Vagina (tissue), 2 donors: ENCODE measurements at regions not wholly inside any gene's neighbourhood (a gene's known extent, or its start where the extent isn't known, plus 50 kb on each side); places are given as distances from the start of the nearest gene placed in this dataset.

Experiments used
- DNase-seq, 2 donors: peaks; one replicate each; pipeline ENCODE4 v3.0.0-alpha.2; 2017; ENCODE audit errors: extremely low spot score in 2 of 2
- H3K27ac ChIP-seq: fragments of 200-600 bp; sonication (generic); one replicate; pipeline ENCODE4 v1.5.1; 2019
- H3K27me3 ChIP-seq: fragments of 200-600 bp; sonication (generic); one replicate; pipeline ENCODE4 v1.5.1; 2019
- H3K36me3 ChIP-seq, 2 donors: fragments of 200-600 bp; sonication (generic); one replicate each; pipeline ENCODE4 v1.5.1; 2017 to 2019
- H3K4me1 ChIP-seq: fragments of 200-600 bp; sonication (generic); one replicate; pipeline ENCODE4 v1.5.1; 2019
- H3K4me3 ChIP-seq, 2 donors: fragments of 200-600 bp; sonication (generic); 1 replicate in 1 of 2; 2 replicates in 1 of 2; pipeline ENCODE4 v1.5.1; 2016 to 2019
- H3K9me3 ChIP-seq: fragments of 200-600 bp; sonication (generic); one replicate; pipeline ENCODE4 v1.5.1; 2019
- CTCF ChIP-seq, 3 experiments: fragments of 450-650 bp in 2 of 3; fragments of 200-600 bp in 1 of 3; sonication (generic) in 1 of 3; IDR thresholded peaks; one replicate each; pipeline ENCODE4 v1.5.1; 2017 to 2019; ENCODE audit warnings: antibody characterized with exemption in 3 of 3, mild to moderate bottlenecking in 2 of 3, moderate library complexity in 2 of 3
- POLR2A ChIP-seq, 2 donors: fragments of 450-650 bp; IDR thresholded peaks; one replicate each; pipeline ENCODE4 v1.6.1; 2017; ENCODE audit warnings: antibody characterized with exemption in 2 of 2, mild to moderate bottlenecking in 2 of 2, moderate library complexity in 2 of 2
- POLR2AphosphoS5 ChIP-seq, 2 donors: sonication (generic); formaldehyde crosslinking; IDR thresholded peaks; one replicate each; pipeline ENCODE4 v1.9.0; 2017; ENCODE audit warnings: antibody characterized with exemption in 2 of 2, mild to moderate bottlenecking in 2 of 2, low read depth in 1 of 2; ENCODE audit not compliant: insufficient read depth in 1 of 2
- intact Hi-C: fragments of 100-400 bp; cut with DNase I; formaldehyde crosslinking; loops from one replicate; pipeline ENCODE4 v1.15.1; 2023

- peaks cover 5% of the 10 kb centered on the region for H3K4me1 ChIP-seq
- TF ChIP-seq CTCF (IDR thresholded peaks at IDR 0.05), result no peak
- no peak for TF ChIP-seq POLR2A (IDR thresholded peaks at IDR 0.05)
- TF ChIP-seq POLR2AphosphoS5 (IDR thresholded peaks at IDR 0.05; ENCODE audit: insufficient read depth in 1 of 2, low read depth in 1 of 2), result no peak
- intact Hi-C loops, result no loop called here
- H3K27me3 ChIP-seq, result no peaks in the 10 kb centered on the region
- no peak overlapping the region for H3K4me3 ChIP-seq
- no peak overlapping the region for H3K27ac ChIP-seq
- no peaks in the 10 kb centered on the region for H3K9me3 ChIP-seq
- DNase-seq, result no peak
- H3K36me3 ChIP-seq, result no peaks in the 10 kb centered on the region
Measured at GRCh38 chr20:19000078-19000477, 186.5 kb downstream of the SCP2D1 start.

- H3K9me3 ChIP-seq, result no peaks in the 10 kb centered on the region
Measured at GRCh38 chr20:19001177-19001576, 187.6 kb downstream of the SCP2D1 start.

GRCh38 chr20:19003366-19004336, 190.1 kb downstream of the SCP2D1 start:
- Histone ChIP-seq H3K27me3 (no peaks in the 10 kb centered on the region), H3K4me3 (no peak overlapping the region), H3K36me3 (no peaks in the 10 kb centered on the region), H3K4me1 (peaks cover 5% of the 10 kb centered on the region), H3K27ac (no peak overlapping the region), H3K9me3 (no peaks in the 10 kb centered on the region)
- TF ChIP-seq POLR2AphosphoS5 (IDR thresholded peaks at IDR 0.05; ENCODE audit: insufficient read depth in 1 of 2, low read depth in 1 of 2) (no peak), CTCF (IDR thresholded peaks at IDR 0.05) (no peak), POLR2A (IDR thresholded peaks at IDR 0.05) (no peak)
- intact Hi-C loops, result no loop called here
- DNase-seq, result no peak

More at GRCh38 chr20:19001177-19001576, 187.6 kb downstream of the SCP2D1 start:
- intact Hi-C loops, result no loop called here
- TF ChIP-seq POLR2A (IDR thresholded peaks at IDR 0.05), result no peak
- no peak for TF ChIP-seq POLR2AphosphoS5 (IDR thresholded peaks at IDR 0.05; ENCODE audit: insufficient read depth in 1 of 2, low read depth in 1 of 2)
- TF ChIP-seq CTCF (IDR thresholded peaks at IDR 0.05), result no peak
- peaks cover 5% of the 10 kb centered on the region for H3K4me1 ChIP-seq
- H3K4me3 ChIP-seq, result no peak overlapping the region
- H3K27me3 ChIP-seq, result no peaks in the 10 kb centered on the region
- no peak overlapping the region for H3K27ac ChIP-seq
- DNase-seq, result no peak
- no peaks in the 10 kb centered on the region for H3K36me3 ChIP-seq

GRCh38 chr20:19004975-19005374, 191.4 kb downstream of the SCP2D1 start:
- intact Hi-C loops, result no loop called here
- DNase-seq, result no peak
- TF ChIP-seq POLR2A (IDR thresholded peaks at IDR 0.05), result no peak
- no peak for TF ChIP-seq POLR2AphosphoS5 (IDR thresholded peaks at IDR 0.05; ENCODE audit: insufficient read depth in 1 of 2, low read depth in 1 of 2)
- TF ChIP-seq CTCF (IDR thresholded peaks at IDR 0.05), result no peak
- no peak overlapping the region for H3K27ac ChIP-seq
- H3K36me3 ChIP-seq, result no peaks in the 10 kb centered on the region
- no peaks in the 10 kb centered on the region for H3K27me3 ChIP-seq
- H3K9me3 ChIP-seq, result no peaks in the 10 kb centered on the region
- H3K4me1 ChIP-seq, result peaks cover 5% of the 10 kb centered on the region
- no peak overlapping the region for H3K4me3 ChIP-seq

GRCh38 chr20:19008497-19008896, 194.9 kb downstream of the SCP2D1 start:
- Histone ChIP-seq H3K27ac (no peak overlapping the region), H3K27me3 (no peaks in the 10 kb centered on the region), H3K4me3 (no peak overlapping the region), H3K36me3 (no peaks in the 10 kb centered on the region), H3K9me3 (no peaks in the 10 kb centered on the region), H3K4me1 (peaks cover 13% of the 10 kb centered on the region)
- TF ChIP-seq POLR2AphosphoS5 (IDR thresholded peaks at IDR 0.05; ENCODE audit: insufficient read depth in 1 of 2, low read depth in 1 of 2) (no peak), CTCF (IDR thresholded peaks at IDR 0.05) (no peak), POLR2A (IDR thresholded peaks at IDR 0.05) (no peak)
- no peak for DNase-seq
- intact Hi-C loops, result no loop called here
